Body of pancreas (tissue), 4 donors: ENCODE measurements at regions not wholly inside any gene's neighbourhood (a gene's known extent, or its start where the extent isn't known, plus 50 kb on each side); places are given as distances from the start of the nearest gene placed in this dataset.

Experiments used
- POLR2A ChIP-seq, 3 donors: fragments of 450-650 bp; IDR thresholded peaks; one replicate each; pipeline ENCODE4 v1.6.1; 2016; ENCODE audit warnings: antibody characterized with exemption in 3 of 3, mild to moderate bottlenecking in 2 of 3
- TF ChIP-seq, protein P1 (sequence below), 7 experiments: fragments of 450-650 bp in 4 of 7; fragments of 200-600 bp in 3 of 7; sonication (generic) in 3 of 7; IDR thresholded peaks; one replicate each; pipeline ENCODE4 v1.5.1; 2016 to 2019; ENCODE audit warnings: antibody characterized with exemption in 7 of 7

DNA sequence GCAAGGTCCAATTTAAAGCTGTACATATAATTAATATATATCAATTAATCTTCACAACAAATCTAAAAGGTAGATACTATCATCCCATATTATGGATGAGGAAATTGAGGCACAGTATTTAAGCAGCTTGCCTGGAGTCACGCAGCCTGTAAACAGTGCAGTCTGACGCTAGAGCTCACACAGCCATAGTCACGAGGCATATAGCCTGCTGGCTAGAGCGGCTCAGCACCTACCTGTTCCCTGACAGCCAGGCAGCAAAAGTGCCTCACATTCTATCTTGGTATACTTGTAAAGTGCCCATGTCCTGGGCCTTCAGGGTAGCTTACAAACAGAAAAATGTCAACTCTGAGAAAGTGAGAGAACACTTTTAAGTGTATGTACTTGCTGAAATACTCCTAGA lies 222.6 kb upstream of the NEIL3 start:
- TF ChIP-seq POLR2A (IDR thresholded peaks at IDR 0.05), result no peak
- TF ChIP-seq, protein P1, sequence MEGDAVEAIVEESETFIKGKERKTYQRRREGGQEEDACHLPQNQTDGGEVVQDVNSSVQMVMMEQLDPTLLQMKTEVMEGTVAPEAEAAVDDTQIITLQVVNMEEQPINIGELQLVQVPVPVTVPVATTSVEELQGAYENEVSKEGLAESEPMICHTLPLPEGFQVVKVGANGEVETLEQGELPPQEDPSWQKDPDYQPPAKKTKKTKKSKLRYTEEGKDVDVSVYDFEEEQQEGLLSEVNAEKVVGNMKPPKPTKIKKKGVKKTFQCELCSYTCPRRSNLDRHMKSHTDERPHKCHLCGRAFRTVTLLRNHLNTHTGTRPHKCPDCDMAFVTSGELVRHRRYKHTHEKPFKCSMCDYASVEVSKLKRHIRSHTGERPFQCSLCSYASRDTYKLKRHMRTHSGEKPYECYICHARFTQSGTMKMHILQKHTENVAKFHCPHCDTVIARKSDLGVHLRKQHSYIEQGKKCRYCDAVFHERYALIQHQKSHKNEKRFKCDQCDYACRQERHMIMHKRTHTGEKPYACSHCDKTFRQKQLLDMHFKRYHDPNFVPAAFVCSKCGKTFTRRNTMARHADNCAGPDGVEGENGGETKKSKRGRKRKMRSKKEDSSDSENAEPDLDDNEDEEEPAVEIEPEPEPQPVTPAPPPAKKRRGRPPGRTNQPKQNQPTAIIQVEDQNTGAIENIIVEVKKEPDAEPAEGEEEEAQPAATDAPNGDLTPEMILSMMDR (IDR thresholded peaks at IDR 0.05), result no peak
